H9 (cell line): ENCODE measurements at regions not wholly inside any gene's neighbourhood (a gene's known extent, or its start where the extent isn't known, plus 50 kb on each side); places are given as distances from the start of the nearest gene placed in this dataset.

Experiments used
- DNase-seq: peaks from one replicate; pipeline ENCODE4 v3.0.0-alpha.2; 2017
- H2AFZ ChIP-seq: one replicate; pipeline ENCODE4 v1.6.1; 2013; ENCODE audit warnings: mild to moderate bottlenecking, low read length, control low read depth, moderate library complexity
- H2AK5ac ChIP-seq: 2 replicates; pipeline ENCODE4 v1.6.1; 2013; ENCODE audit warnings: low read length, control low read depth, mixed read lengths; ENCODE audit not compliant: insufficient read length
- H2BK120ac ChIP-seq: one replicate; pipeline ENCODE4 v1.6.1; 2013; ENCODE audit warnings: low read depth, mild to moderate bottlenecking, low read length, control low read depth, inconsistent platforms; ENCODE audit not compliant: poor library complexity, severe bottlenecking
- H2BK12ac ChIP-seq: 2 replicates; pipeline ENCODE4 v1.6.1; 2013; ENCODE audit warnings: low read length, control low read depth, mixed read lengths, low read depth; ENCODE audit not compliant: insufficient read length
- H2BK15ac ChIP-seq: 2 replicates; pipeline ENCODE4 v1.6.1; 2013; ENCODE audit warnings: low read depth, low read length, control low read depth
- H2BK20ac ChIP-seq: one replicate; pipeline ENCODE4 v1.6.1; 2013; ENCODE audit warnings: low read depth, mild to moderate bottlenecking, low read length, control low read depth, inconsistent platforms; ENCODE audit not compliant: poor library complexity, severe bottlenecking
- H2BK5ac ChIP-seq: 2 replicates; pipeline ENCODE4 v1.6.1; 2013; ENCODE audit warnings: low read length, control low read depth, mixed read lengths; ENCODE audit not compliant: insufficient read length
- H3K14ac ChIP-seq: 2 replicates; pipeline ENCODE4 v1.6.1; 2013; ENCODE audit warnings: low read length, control low read depth; ENCODE audit not compliant: insufficient read depth
- H3K18ac ChIP-seq: 2 replicates; pipeline ENCODE4 v1.6.1; 2013; ENCODE audit warnings: low read depth, mild to moderate bottlenecking, mixed read lengths, low read length, control low read depth; ENCODE audit not compliant: insufficient read length
- H3K23ac ChIP-seq: 2 replicates; pipeline ENCODE4 v1.6.1; 2013; ENCODE audit warnings: low read length, control low read depth, mixed read lengths, low read depth; ENCODE audit not compliant: insufficient read length
- H3K23me2 ChIP-seq: 2 replicates; pipeline ENCODE4 v1.6.1; 2013; ENCODE audit warnings: low read depth, mild to moderate bottlenecking, mixed read lengths, low read length, control low read depth; ENCODE audit not compliant: insufficient read length, poor library complexity, severe bottlenecking
- H3K27ac ChIP-seq: 2 replicates; pipeline ENCODE4 v1.5.1; 2013; ENCODE audit warnings: low read length, control low read depth, mixed read lengths, low read depth; ENCODE audit not compliant: insufficient read length
- H3K27me3 ChIP-seq: 2 replicates; pipeline ENCODE4 v1.6.1; 2013; ENCODE audit warnings: low read length, control low read depth, inconsistent platforms; ENCODE audit not compliant: insufficient read depth
- H3K4ac ChIP-seq: 2 replicates; pipeline ENCODE4 v1.6.1; 2013; ENCODE audit warnings: low read depth, mild to moderate bottlenecking, control low read depth, inconsistent platforms, low read length, moderate library complexity
- H3K4me1 ChIP-seq: 2 replicates; pipeline ENCODE4 v1.6.1; 2013; ENCODE audit warnings: low read length, control low read depth, inconsistent platforms; ENCODE audit not compliant: insufficient read depth
- H3K4me2 ChIP-seq: 2 replicates; pipeline ENCODE4 v1.6.1; 2013; ENCODE audit warnings: low read length, control low read depth, mixed read lengths; ENCODE audit not compliant: insufficient read length, insufficient read depth
- H3K56ac ChIP-seq: 2 replicates; pipeline ENCODE4 v1.6.1; 2013; ENCODE audit warnings: low read depth, mild to moderate bottlenecking, mixed read lengths, low read length, control low read depth; ENCODE audit not compliant: insufficient read length
- H3K79me1 ChIP-seq: 2 replicates; pipeline ENCODE4 v1.6.1; 2013; ENCODE audit warnings: low read depth, mild to moderate bottlenecking, moderate library complexity, low read length, control low read depth, inconsistent platforms; ENCODE audit not compliant: insufficient read depth, poor library complexity, severe bottlenecking
- H3K79me2 ChIP-seq: 2 replicates; pipeline ENCODE4 v1.6.1; 2013; ENCODE audit warnings: low read length, control low read depth, inconsistent platforms; ENCODE audit not compliant: insufficient read depth
- H3K9ac ChIP-seq: 2 replicates; pipeline ENCODE4 v1.6.1; 2013; ENCODE audit warnings: low read length, control low read depth, mixed read lengths; ENCODE audit not compliant: insufficient read length; ENCODE audit errors: extremely low read depth
- H3K9me3 ChIP-seq: one replicate; pipeline ENCODE4 v1.6.1; 2013; ENCODE audit warnings: low read depth, low read length, inconsistent platforms; ENCODE audit not compliant: control insufficient read depth
- H3T11ph ChIP-seq: one replicate; pipeline ENCODE4 v1.6.1; 2013; ENCODE audit warnings: mild to moderate bottlenecking, low read length, control low read depth, inconsistent platforms
- H4K20me1 ChIP-seq: one replicate; pipeline ENCODE4 v1.6.1; 2013; ENCODE audit not compliant: control insufficient read depth, insufficient read length, insufficient read depth
- H4K5ac ChIP-seq: 2 replicates; pipeline ENCODE4 v1.6.1; 2013; ENCODE audit warnings: low read depth, mild to moderate bottlenecking, mixed read lengths, low read length, control low read depth; ENCODE audit not compliant: insufficient read length
- H4K8ac ChIP-seq: replicated peaks from 2 replicates; pipeline ENCODE4 v1.6.1; 2013; ENCODE audit warnings: low read length, control low read depth, mixed read lengths, low read depth; ENCODE audit not compliant: insufficient read length
- H4K91ac ChIP-seq: 2 replicates; pipeline ENCODE4 v1.6.1; 2013; ENCODE audit warnings: low read depth, mild to moderate bottlenecking, moderate library complexity, mixed read lengths, low read length, control low read depth; ENCODE audit not compliant: insufficient read length
- H3K27ac Mint-ChIP-seq, 3 experiments: 2 replicates in 2 of 3; 3 replicates in 1 of 3; pipeline ENCODE4 v1.8.0; 2020 to 2021; ENCODE audit warnings: mixed read lengths in 3 of 3, mild to moderate bottlenecking in 1 of 3, moderate library complexity in 1 of 3
- H3K27me3 Mint-ChIP-seq: 2 replicates; pipeline ENCODE4 v1.8.0; 2021; ENCODE audit warnings: low read depth, mild to moderate bottlenecking, moderate library complexity, mixed read lengths
- H3K36me3 Mint-ChIP-seq, 3 experiments: 2 replicates in 2 of 3; 3 replicates in 1 of 3; pipeline ENCODE4 v1.8.0; 2020 to 2021; ENCODE audit warnings: low read depth in 3 of 3, mixed read lengths in 3 of 3; ENCODE audit not compliant: insufficient read depth in 1 of 3
- H3K4me1 Mint-ChIP-seq, 2 experiments: 2 replicates each; pipeline ENCODE4 v1.8.0; 2020; ENCODE audit warnings: mixed read lengths in 2 of 2
- H3K4me3 Mint-ChIP-seq, 2 experiments: 2 replicates in 1 of 2; 3 replicates in 1 of 2; pipeline ENCODE4 v1.8.0; 2020 to 2021; ENCODE audit warnings: mild to moderate bottlenecking in 2 of 2, mixed read lengths in 2 of 2, moderate library complexity in 1 of 2
- H3K9me3 Mint-ChIP-seq, 2 experiments: 2 replicates in 1 of 2; 3 replicates in 1 of 2; pipeline ENCODE4 v1.8.0; 2020; ENCODE audit warnings: mild to moderate bottlenecking in 2 of 2, mixed read lengths in 2 of 2, moderate library complexity in 1 of 2
- WGBS: extraction: QIAGEN DNeasy Blood & Tissue Kit; methylation state at CpG from one replicate; pipeline ENCODE4 v1.1.7; 2013; ENCODE audit warnings: missing lambda C conversion rate, low lambda C conversion rate, mixed read lengths; ENCODE audit not compliant: insufficient read length; ENCODE audit errors: extremely low coverage; 5-methylcytosine and 5-hydroxymethylcytosine counted together
- TF ChIP-seq, protein P1 (sequence below): fragments of 200-600 bp; sonication (generic); conservative IDR thresholded peaks from 3 replicates; pipeline ENCODE4 v1.8.0; 2021; ENCODE audit warnings: antibody characterized with exemption, mild to moderate bottlenecking

DNA sequence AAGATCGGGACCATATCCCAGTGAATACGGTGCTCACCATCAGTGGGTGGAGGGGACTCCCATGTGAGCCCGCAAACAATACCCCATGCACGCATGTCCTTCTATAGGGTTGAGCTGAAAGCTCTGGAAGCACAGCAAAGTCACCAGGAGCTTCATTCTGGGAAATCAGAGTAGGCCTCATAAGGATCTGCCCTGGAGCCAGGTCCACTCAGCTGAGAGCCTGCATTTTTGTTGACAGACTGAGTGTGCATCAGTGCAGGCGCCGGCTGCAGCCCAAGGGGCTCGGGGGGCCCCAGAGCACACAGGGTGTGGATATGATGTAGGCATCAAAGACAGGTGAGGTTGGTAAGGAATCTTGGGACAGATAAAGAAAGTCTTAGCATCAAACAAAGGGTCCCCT lies 79.8 kb upstream of the CD93 start:
- H3K18ac ChIP-seq = no peak overlapping the region
- H3K4ac ChIP-seq = no peak overlapping the region
- H4K5ac ChIP-seq = no peak overlapping the region
- H3K27me3 ChIP-seq = no peaks in the 10 kb centered on the region
- H3K27ac ChIP-seq = no peak overlapping the region
- no peak overlapping the region for H3K23ac ChIP-seq
- Mint-ChIP-seq H3K4me3 (no peak overlapping the region), H3K4me1 (peaks cover 9% of the 10 kb centered on the region in 2 experiments), H3K27ac (peak overlapping the region in 1 of 3 experiments; percentile 5; a peak in 1 of 7 replicates), H3K9me3 (no peaks in the 10 kb centered on the region), H3K36me3 (no peaks in the 10 kb centered on the region; a peak in 1 of 7 replicates), H3K27me3 (peaks cover 8% of the 10 kb centered on the region)
- TF ChIP-seq, protein P1, sequence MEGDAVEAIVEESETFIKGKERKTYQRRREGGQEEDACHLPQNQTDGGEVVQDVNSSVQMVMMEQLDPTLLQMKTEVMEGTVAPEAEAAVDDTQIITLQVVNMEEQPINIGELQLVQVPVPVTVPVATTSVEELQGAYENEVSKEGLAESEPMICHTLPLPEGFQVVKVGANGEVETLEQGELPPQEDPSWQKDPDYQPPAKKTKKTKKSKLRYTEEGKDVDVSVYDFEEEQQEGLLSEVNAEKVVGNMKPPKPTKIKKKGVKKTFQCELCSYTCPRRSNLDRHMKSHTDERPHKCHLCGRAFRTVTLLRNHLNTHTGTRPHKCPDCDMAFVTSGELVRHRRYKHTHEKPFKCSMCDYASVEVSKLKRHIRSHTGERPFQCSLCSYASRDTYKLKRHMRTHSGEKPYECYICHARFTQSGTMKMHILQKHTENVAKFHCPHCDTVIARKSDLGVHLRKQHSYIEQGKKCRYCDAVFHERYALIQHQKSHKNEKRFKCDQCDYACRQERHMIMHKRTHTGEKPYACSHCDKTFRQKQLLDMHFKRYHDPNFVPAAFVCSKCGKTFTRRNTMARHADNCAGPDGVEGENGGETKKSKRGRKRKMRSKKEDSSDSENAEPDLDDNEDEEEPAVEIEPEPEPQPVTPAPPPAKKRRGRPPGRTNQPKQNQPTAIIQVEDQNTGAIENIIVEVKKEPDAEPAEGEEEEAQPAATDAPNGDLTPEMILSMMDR = no peak
- no peaks in the 10 kb centered on the region for H3K79me2 ChIP-seq
- no peak overlapping the region for H2BK12ac ChIP-seq
- no peak overlapping the region for H3K56ac ChIP-seq
- no peak overlapping the region for H3T11ph ChIP-seq
- no peaks in the 10 kb centered on the region; the same call in 1 of the 2 replicates for H3K4me1 ChIP-seq
- H4K8ac ChIP-seq = no peak overlapping the region
- H2BK20ac ChIP-seq = no peak overlapping the region
- no peak overlapping the region for H4K91ac ChIP-seq
- H2AK5ac ChIP-seq = no peak overlapping the region
- H3K14ac ChIP-seq = no peak overlapping the region
- H3K4me2 ChIP-seq = no peak overlapping the region
- no peaks in the 10 kb centered on the region for H4K20me1 ChIP-seq
- no peak overlapping the region for H2BK5ac ChIP-seq
- H3K9ac ChIP-seq = no peak overlapping the region
- H2BK120ac ChIP-seq = no peak overlapping the region
- H2AFZ ChIP-seq = no peak overlapping the region
- no peaks in the 10 kb centered on the region for H3K79me1 ChIP-seq
- no peaks in the 10 kb centered on the region for H3K23me2 ChIP-seq
- DNase-seq = no peak
- no CpG with 5 or more reads among the region's 7 CpGs for WGBS
- H3K9me3 ChIP-seq = no peaks in the 10 kb centered on the region
- H2BK15ac ChIP-seq = no peak overlapping the region
